T-helper 9 cell (primary cell): ENCODE measurements at regions not wholly inside any gene's neighbourhood (a gene's known extent, or its start where the extent isn't known, plus 50 kb on each side); places are given as distances from the start of the nearest gene placed in this dataset.

Experiments used
- DNase-seq: peaks from one replicate; pipeline ENCODE4 v3.0.0-alpha.2; 2020

DNA sequence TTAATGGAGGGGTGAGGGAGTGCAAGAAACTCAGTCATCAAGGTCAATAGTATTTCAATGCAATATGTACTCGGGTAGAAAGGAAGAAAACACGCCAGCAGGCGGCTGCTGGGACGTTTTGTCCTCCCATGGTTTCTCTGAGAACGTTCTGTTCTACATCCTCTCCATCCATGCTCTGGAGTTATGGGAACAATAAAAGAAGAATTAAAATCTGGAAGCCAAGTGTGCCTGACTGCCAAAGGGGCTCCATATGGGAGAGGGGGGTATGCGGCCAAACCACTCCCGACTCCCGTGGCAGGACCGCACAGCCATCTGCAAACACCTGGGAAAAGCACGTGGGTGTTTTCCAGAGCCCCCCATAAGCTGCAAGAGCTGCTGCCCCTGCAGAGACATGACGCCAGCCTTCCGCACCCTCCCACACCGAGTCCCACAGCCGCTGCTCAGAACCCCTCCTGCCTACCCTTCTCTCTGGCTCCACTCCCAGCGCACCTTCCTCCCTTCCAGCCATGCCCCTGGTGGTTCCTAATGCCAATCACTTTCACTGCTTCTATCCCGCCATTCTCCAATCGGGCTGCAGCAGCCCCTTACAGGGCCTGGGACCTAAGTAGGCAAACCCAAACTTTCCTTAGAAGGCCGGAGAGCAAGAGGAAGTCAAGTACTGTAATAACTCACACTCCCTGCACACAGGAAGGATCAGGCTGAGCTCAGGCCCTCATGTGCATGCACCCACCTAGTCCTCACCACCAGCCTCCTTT is 241.6 kb downstream of the SYK start:
- no peak for DNase-seq

DNA sequence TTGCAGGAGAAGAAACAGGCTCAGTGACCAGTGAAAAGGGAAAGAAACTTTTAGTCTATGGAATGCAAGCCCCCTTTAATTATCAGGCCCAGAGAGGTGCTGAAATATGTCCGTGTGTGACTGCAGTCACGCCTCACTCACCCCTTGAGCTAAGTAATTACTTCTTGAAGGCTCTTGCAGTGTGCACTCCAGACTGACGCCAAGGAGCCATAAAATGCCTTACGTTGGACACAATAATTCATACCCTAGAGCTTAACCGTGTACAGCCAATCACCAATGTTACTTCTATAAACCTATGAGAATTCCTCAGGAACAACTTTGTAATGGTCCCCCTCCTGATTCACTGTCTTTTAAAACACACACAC is 242.2 kb downstream of the SYK start:
- DNase-seq, result no peak

DNA sequence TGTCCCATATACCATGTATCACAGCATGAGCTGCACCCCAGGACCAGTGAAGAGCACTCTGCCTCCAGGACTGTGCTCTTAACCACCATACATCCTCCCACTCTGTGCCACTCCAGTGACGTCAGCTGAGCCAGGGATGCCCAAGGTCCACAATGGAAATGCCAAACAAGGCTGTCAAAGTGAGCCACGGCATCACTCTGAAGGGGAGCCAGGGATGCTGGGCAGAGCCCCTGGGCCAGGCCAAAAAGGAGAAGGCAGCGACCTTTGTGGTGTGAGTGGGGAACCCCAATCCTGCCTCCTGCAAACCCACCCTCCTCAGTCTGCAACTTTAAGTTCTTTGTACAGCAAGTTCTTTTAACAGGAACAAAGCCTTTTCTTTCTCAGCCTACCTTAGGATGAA is 242.7 kb downstream of the SYK start:
- no peak for DNase-seq

DNA sequence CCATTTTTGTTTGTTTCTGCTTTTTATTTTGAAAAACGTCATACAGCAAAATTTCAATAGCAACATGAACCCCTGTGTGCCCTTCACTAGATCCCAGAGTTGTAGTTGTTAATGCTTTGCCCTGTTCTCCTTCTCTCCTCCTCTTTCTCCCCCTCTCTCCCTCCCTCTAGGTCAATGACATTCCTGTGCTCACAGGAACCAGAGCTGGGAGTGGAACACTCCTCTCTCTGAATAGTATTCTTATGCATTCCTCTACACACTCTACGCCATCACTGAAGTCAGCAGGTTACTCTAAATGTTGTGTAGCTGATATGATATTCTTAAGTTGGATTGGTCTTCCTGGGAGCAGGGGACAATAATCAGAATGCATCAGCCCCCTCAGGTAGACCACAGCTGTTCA is 243.4 kb downstream of the SYK start:
- no peak for DNase-seq

- no peak for DNase-seq
Observed at GRCh38 chr9:91047529-91047928, 245.9 kb downstream of the SYK start.

GRCh38 chr9:91047993-91048607 is 246.5 kb downstream of the SYK start:
- DNase-seq, result no peak

GRCh38 chr9:91048749-91049148 is 247.1 kb downstream of the SYK start:
- DNase-seq, result no peak

DNA sequence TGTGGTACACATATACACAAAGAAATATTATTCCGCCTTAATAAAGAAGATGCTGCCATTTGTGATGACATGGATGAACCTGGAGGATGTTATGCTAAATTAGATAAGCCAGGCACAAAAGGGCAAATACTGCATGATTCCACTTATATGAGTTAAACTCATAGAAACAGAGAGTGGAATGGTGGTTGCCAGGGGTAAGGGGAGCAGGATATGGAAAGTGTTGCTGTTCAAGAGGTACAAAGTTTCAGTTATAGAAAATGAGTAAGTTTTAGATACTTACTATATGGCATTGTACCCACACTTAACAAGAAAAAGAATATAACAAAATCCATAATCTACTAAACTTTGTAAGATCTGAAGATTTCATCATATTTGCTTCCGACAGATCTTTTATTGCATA is 252.2 kb downstream of the SYK start:
- DNase-seq, result no peak

DNA sequence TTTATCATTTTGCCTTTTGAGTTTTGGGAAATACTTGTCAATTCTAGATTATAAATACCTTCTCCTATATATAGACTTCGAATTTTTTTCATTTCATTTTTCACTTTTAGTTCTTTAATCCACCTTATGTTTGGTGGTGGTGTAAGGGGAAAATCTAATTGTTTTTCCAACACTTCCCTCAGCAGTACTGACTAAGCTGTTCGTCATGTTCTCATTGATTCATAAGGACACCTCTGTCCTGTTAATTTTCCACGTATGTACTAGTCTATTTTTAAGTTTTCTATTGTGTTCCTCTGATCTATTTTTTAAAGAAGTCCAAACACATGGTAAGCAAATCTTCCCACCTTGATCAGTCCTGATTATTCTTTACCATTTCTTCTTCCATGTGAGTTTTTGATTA is 254.2 kb downstream of the SYK start:
- no peak for DNase-seq

- DNase-seq, result no peak
Observed at GRCh38 chr9:91056486-91056885, 254.9 kb downstream of the SYK start.

- DNase-seq, result no peak
Observed at GRCh38 chr9:91056917-91057316, 255.3 kb downstream of the SYK start.

DNA sequence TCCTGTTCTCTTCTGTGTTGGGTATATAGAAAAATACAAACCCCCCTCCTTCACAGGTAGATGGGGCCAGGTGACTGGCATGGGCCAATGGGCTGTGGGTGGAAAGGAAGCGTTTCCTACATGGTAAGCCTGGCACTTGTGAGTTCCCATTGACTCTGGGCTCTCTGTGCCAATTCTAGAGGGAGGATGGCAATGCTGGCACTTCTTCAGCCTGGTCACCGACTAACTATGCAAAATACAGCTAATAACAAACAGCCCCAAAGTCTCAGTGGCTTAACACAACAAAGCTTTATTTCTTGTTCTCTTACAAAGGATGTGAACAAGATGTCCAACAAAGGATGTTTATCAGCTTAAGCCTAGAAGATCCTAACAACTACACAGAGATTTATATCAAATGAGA is 258.1 kb downstream of the SYK start:
- no peak for DNase-seq

DNA sequence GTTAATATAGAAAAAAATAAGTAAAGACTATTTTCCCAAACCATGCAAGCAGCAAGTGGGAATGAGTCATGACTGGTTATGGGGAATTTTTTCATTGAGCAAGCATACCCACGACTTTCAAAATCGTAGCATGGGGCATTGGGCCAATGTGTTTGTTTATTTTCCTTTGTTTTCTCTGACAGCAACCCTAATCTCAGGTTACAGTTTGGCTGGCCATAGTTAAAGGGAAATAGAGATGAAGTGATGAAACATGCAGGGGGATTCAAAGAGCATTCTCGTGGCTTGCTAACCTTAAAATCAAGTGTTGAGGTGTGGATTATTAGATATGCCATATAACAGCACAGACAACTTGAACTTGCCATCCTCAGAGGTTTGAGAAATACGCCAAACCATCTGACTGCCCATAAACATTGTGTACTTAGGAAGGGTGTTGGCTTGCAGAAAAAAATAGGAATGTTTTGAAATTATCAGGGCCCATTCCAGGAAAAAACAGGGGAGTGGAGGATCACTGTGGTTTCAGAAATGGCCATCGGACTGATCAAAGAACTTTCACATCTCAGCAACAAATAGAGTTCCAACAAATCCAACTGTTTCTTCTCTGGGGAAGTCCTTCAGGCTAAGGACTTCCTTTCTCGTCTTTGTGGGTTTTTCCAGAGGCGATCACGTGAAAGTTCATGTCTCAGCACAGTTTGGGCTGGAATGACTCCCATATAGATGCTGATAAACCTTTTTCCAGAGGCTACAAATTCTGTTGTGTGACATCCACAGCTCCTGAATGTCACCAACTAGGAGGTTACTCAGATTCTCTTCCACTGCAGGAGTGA is 259.1 kb downstream of the SYK start:
- DNase-seq, result no peak

DNA sequence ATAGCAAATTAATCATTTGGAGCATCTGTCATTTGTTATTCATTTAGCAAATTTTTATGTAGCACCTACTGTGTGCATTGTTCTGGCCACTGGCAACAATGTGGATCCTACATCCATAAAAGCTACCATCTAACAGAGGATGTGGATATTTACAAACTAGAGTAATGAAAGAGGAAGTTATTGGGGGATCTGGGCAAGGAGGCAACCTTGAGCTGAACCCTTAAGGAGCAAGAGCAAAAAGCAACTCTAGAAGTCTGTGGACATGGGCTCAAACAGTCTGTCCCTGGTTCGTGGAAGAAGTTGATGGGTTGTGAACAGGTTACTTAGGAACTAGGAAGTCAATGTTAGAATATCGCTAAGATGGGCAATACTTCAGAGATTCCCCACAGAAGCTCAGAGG is 259.9 kb downstream of the SYK start:
- no peak for DNase-seq

- DNase-seq, result no peak
Observed at GRCh38 chr9:91062281-91062680, 260.7 kb downstream of the SYK start.

- no peak for DNase-seq
Observed at GRCh38 chr9:91063471-91063870, 261.9 kb downstream of the SYK start.

DNA sequence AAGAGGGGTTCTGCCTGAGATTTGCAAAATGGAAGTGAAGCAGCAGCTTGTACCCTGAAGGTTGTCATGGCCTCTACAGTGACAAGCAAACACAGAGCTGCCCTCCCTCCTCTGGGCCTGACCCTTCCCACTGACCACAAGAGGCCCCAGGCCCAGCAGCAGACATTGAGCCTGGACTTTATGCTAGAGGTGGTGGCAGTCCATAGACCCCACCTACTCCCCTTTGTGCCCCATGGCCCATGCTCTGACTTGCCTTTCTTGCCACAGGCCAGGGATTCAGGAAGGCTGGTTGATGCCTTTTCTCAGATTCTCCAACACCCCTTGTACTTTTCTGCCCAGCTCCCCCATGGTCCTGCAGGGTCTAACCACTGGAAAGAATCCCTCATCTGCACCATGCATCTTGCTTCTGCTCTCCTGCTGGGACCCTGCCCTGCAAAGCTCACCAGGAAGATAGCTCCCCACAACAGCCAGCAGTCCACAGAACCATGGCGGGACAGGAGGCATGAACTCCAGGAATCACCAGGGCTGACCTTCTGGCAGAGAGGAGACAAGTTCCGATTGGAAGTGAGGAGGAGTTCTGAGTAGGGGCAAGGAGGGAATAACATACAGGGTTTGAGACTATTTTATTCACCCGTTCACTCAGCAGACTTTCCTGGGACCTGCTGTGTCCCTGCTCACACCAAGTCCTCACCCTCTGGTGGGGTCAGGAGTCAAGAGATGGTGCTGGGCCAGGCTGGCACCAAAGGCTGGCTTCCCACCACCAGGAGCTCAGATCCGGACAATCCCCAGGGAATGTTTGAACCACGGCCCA is 263.8 kb downstream of the SYK start:
- no peak for DNase-seq

DNA sequence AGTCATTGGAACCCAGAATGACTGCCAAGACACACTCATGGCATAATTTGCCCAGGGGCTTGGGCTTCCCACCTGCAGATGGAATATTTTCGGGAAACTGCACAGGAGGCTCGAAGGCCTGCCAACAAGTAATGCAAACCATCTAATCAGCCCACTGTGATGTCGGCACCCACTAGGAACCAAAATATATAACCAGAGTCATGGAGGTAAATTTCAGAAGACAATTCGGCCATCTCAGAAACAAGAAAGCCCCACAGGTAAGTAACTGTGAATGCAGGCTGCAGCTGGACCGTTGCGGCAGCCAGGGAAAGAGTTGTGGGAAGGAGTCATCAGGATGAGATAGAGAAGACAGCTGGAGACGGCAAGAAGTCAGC is 264.4 kb downstream of the SYK start:
- no peak for DNase-seq

- no peak for DNase-seq
Observed at GRCh38 chr9:91066856-91067255, 265.2 kb downstream of the SYK start.

- DNase-seq, result no peak
Observed at GRCh38 chr9:91067306-91067860, 265.8 kb downstream of the SYK start.

DNA sequence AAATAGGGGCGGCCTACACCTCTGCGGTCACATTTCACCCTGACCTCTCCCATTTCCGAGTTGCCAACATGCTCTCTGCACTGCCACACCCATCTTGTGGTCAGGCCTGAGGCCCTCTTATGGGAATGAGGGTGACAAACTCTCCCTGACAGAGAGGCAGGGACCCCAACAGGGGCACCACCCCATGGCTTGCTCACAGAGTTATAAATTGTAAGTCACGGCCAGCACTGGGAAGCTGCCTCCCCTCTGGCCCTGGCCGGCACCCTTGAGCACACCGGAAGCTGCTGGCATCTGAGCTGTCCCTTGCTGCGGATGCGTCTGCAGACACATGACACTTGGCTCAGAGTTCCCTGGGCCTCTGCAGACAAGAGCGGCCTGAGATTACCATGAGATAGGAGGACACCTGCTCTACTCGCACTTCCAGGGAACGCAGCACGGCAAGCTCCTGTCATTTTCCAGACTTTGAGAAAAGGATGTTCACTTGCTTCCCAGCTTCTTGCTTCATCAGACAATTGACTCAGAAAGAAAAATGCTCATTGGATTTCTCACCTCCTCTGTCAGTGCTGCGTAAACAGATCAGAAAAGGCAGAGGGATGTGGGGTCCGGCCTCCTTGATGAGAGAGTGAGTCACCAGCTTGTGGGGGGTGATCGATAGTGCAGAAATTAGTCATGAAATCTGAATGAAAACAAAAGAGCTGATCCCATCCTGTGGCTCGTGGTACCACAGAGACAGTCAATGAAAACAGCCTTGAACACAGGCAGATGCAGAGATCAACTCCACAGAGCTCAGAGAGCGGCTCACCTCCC is 269.8 kb downstream of the SYK start:
- DNase-seq, result no peak
